Neutrophil (primary cell): ENCODE measurements at regions not wholly inside any gene's neighbourhood (a gene's known extent, or its start where the extent isn't known, plus 50 kb on each side); places are given as distances from the start of the nearest gene placed in this dataset.

Experiments used
- H3K27ac ChIP-seq: fragments of 200-600 bp; sonication (generic); 2 replicates; pipeline ENCODE4 v1.5.1; 2016; ENCODE audit warnings: mild to moderate bottlenecking, moderate library complexity
- H3K27me3 ChIP-seq: fragments of 200-600 bp; sonication (generic); 2 replicates; pipeline ENCODE4 v1.6.0; 2016; ENCODE audit warnings: mild to moderate bottlenecking
- H3K36me3 ChIP-seq: fragments of 200-600 bp; sonication (generic); 2 replicates; pipeline ENCODE4 v1.5.1; 2017
- H3K4me1 ChIP-seq, 2 experiments: fragments of 200-600 bp in 1 of 2; sonication (generic) in 1 of 2; 1 replicate in 1 of 2; 2 replicates in 1 of 2; pipeline versions ENCODE4 v1.5.1 to v1.6.1; 2013 to 2016; ENCODE audit warnings: low read depth in 1 of 2, low read length in 1 of 2, mild to moderate bottlenecking in 1 of 2, moderate library complexity in 1 of 2; ENCODE audit not compliant: control insufficient read depth in 1 of 2, insufficient read depth in 1 of 2
- H3K4me3 ChIP-seq, 2 experiments: fragments of 200-600 bp in 1 of 2; sonication (generic) in 1 of 2; 1 replicate in 1 of 2; 2 replicates in 1 of 2; pipeline ENCODE4 v1.5.1; 2013 to 2016; ENCODE audit warnings: low read depth in 1 of 2, low read length in 1 of 2, mild to moderate bottlenecking in 1 of 2, moderate library complexity in 1 of 2
- H3K9me3 ChIP-seq: fragments of 200-600 bp; sonication (generic); 2 replicates; pipeline ENCODE4 v1.5.1; 2016
- TF ChIP-seq, protein P1 (sequence below): fragments of 200-600 bp; sonication (generic); IDR thresholded peaks from 2 replicates; pipeline ENCODE4 v1.5.1; 2016; ENCODE audit warnings: antibody characterized with exemption

DNA sequence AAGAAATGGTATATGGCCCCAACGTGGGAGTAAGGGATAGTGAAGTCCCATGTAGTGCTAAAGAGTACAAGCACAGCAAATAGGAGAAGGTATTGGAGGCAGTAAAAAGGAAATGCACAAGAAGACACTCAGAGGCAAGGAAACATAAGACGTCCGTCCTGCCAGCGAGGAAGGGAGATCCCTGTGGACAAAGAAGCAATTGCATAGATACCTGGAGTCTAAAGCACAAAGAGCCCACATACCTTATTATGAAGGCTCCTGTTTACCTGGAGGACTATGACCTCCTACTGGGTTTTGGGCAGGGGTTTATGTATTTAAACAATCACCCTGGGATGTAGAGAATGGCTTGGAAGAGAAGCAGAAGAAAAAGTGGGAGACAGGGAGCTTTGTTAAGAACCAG is 341.2 kb upstream of the DCN start:
- Histone ChIP-seq H3K4me1 (no peaks in the 10 kb centered on the region), H3K4me3 (no peak overlapping the region), H3K9me3 (no peaks in the 10 kb centered on the region), H3K27me3 (no peaks in the 10 kb centered on the region), H3K36me3 (no peaks in the 10 kb centered on the region), H3K27ac (no peak overlapping the region)
- TF ChIP-seq, protein P1, sequence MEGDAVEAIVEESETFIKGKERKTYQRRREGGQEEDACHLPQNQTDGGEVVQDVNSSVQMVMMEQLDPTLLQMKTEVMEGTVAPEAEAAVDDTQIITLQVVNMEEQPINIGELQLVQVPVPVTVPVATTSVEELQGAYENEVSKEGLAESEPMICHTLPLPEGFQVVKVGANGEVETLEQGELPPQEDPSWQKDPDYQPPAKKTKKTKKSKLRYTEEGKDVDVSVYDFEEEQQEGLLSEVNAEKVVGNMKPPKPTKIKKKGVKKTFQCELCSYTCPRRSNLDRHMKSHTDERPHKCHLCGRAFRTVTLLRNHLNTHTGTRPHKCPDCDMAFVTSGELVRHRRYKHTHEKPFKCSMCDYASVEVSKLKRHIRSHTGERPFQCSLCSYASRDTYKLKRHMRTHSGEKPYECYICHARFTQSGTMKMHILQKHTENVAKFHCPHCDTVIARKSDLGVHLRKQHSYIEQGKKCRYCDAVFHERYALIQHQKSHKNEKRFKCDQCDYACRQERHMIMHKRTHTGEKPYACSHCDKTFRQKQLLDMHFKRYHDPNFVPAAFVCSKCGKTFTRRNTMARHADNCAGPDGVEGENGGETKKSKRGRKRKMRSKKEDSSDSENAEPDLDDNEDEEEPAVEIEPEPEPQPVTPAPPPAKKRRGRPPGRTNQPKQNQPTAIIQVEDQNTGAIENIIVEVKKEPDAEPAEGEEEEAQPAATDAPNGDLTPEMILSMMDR, result no peak

DNA sequence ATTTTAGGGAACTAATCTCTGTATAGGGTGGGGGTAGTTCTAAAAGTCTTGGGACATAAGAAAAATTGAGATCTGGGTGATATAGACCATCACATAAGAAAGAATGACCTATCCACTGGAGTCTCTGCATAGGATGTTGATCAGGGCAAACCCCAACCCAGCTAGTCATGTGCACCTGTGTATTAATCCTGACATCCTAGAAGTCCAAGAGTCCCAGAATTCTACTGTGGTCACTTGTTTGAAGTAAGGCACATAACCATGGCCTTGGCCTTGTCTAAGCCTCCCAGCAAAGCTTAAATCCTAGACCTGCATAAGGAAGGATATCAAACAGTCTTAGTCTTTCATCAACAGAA is 334.1 kb upstream of the DCN start:
- TF ChIP-seq, protein P1, result no peak
- H3K9me3 ChIP-seq, result no peaks in the 10 kb centered on the region
- H3K27ac ChIP-seq, result no peak overlapping the region
- no peaks in the 10 kb centered on the region for H3K27me3 ChIP-seq
- H3K4me1 ChIP-seq, result no peaks in the 10 kb centered on the region
- no peak overlapping the region for H3K4me3 ChIP-seq
- H3K36me3 ChIP-seq, result no peaks in the 10 kb centered on the region

DNA sequence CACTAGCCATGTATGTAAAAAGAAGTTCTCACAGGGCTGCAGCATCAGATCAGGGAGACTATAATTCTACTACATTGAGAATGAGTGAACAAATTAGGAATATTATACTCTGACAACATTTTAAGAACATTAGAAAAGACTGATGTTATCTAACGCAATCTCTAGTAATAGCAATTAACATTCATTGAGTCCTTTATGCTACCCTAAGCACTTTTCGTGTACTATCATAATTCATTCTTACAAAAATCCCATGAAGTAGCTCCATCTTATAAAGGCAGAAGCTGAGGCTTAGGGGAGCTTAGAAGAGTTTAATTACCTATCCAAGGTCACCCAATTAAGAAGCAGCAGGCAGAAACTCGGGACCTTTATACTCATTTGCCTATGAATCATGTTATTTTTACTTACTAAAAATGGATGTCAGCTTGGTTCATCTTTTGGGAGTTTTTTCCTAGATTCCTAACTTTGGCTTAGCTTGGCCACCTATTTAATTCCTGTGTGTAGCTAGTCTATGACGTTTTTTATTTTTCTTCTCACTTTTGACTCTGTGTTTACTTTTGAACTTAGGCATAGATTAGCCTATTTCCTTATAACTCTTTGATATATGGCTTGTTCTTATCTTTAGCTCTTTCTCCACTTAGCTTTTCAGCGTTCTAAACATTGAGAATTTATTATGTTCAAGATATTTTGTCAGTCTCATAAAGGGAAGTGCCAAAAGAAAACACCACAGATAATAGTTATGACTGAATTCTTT is 333.5 kb upstream of the DCN start:
- Histone ChIP-seq H3K27ac (no peak overlapping the region), H3K9me3 (no peaks in the 10 kb centered on the region), H3K36me3 (no peaks in the 10 kb centered on the region), H3K27me3 (no peaks in the 10 kb centered on the region), H3K4me1 (no peaks in the 10 kb centered on the region), H3K4me3 (no peak overlapping the region)
- TF ChIP-seq, protein P1, result no peak

DNA sequence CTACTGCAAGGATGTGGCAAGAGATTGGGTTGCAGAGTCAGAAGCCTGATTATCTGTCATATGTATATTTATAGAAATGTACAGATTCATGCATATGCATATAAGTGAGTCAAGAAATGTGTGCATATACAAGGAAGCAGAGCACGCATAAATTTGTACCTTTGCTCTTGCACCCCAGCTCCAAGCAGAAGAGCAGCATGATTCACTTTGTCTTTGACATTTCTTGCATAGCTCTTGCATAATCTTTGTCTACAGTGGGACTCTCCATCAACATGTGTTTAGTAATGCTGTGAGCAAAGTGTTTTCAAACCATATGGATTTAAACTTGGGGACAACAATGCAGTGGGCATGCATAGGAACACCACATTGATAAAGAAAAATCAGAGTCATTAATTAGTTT is 330.7 kb upstream of the DCN start:
- Histone ChIP-seq H3K36me3 (no peaks in the 10 kb centered on the region), H3K4me1 (no peaks in the 10 kb centered on the region), H3K9me3 (no peaks in the 10 kb centered on the region), H3K4me3 (no peak overlapping the region), H3K27ac (no peak overlapping the region), H3K27me3 (no peaks in the 10 kb centered on the region)
- TF ChIP-seq, protein P1, result no peak

DNA sequence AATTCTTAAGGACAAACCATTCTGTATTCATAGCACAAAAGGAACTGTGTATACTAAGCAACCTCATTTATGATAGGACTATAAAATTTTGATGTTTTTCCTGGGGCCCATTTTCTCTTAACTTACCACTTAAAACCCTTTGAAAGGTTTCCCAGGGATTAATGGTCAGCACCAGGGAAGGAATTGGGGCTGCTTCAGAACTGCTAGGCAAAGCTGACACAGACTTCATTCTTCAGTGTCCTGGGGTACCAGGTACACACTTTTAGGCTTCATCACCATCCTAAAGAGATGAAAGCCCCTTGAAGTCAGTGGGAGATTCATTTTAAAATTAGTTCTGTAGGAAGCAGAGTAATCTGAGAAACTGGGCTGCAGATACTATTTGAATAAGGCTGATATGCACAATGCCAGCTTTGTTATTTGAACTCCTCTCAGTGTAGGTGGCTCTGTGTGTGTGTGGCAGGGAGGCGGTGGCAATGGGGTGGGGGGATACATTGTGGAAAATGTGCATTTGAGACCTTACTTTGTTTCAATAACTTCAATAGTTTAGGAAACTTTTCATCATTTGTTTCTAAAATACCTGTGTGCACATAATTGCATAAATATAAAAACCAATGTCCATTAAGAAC is 329.3 kb upstream of the DCN start:
- H3K27me3 ChIP-seq, result no peaks in the 10 kb centered on the region
- TF ChIP-seq, protein P1, result no peak
- H3K4me1 ChIP-seq, result no peaks in the 10 kb centered on the region
- no peaks in the 10 kb centered on the region for H3K36me3 ChIP-seq
- H3K4me3 ChIP-seq, result no peak overlapping the region
- no peaks in the 10 kb centered on the region for H3K9me3 ChIP-seq
- H3K27ac ChIP-seq, result no peak overlapping the region
